ENCODE measurements at regions not wholly inside any gene's neighbourhood (a gene's known extent, or its start where the extent isn't known, plus 50 kb on each side); places are given as distances from the start of the nearest gene placed in this dataset.

- H3K79me2 ChIP-seq (ENCODE audit: insufficient read depth, low read length), result no peaks in the 10 kb centered on the region
- H3K9me2 ChIP-seq (ENCODE audit: low read depth, low read length), result no peaks in the 10 kb centered on the region
- no peaks in the 10 kb centered on the region for H3K9me3 ChIP-seq (ENCODE audit: low read length)
- H3K36me3 ChIP-seq (ENCODE audit: insufficient read depth, low read length), result no peaks in the 10 kb centered on the region
- no peaks in the 10 kb centered on the region for H3F3A ChIP-seq (ENCODE audit: insufficient read depth, low read length)
- no peak overlapping the region for H2AFZ ChIP-seq (ENCODE audit: low read length)
- H4K20me1 ChIP-seq (ENCODE audit: insufficient read depth, low read length), result no peaks in the 10 kb centered on the region
- H3K27me3 ChIP-seq (ENCODE audit: insufficient read depth, low read length), result no peaks in the 10 kb centered on the region
- no peak overlapping the region for H3K27ac ChIP-seq (ENCODE audit: low read depth, low read length, poor library complexity, severe bottlenecking)
- no peak for TF ChIP-seq CTCF (IDR thresholded peaks at IDR 0.05; ENCODE audit: low read length)
- no peaks in the 10 kb centered on the region for H3K4me1 ChIP-seq (ENCODE audit: insufficient read depth, low read length, severe bottlenecking)
- no peak overlapping the region for H3K4me2 ChIP-seq (ENCODE audit: low read length)
- H3K9ac ChIP-seq (ENCODE audit: low read length), result no peak overlapping the region
- no peak overlapping the region for H3K4me3 ChIP-seq (ENCODE audit: low read depth, low read length, poor library complexity, severe bottlenecking)
These were observed 441.6 kb downstream of the CCDC91 start for GRCh38 chr12:28631831-28632230.

GRCh38 chr12:28640519-28640918 is 450.3 kb downstream of the CCDC91 start:
- no peaks in the 10 kb centered on the region for H3K9me3 ChIP-seq (ENCODE audit: low read length)
- H3F3A ChIP-seq (ENCODE audit: insufficient read depth, low read length), result no peaks in the 10 kb centered on the region
- no peak overlapping the region for H3K9ac ChIP-seq (ENCODE audit: low read length)
- no peak overlapping the region for H3K27ac ChIP-seq (ENCODE audit: low read depth, low read length, poor library complexity, severe bottlenecking)
- no peaks in the 10 kb centered on the region for H3K79me2 ChIP-seq (ENCODE audit: insufficient read depth, low read length)
- no peak for TF ChIP-seq CTCF (IDR thresholded peaks at IDR 0.05; ENCODE audit: low read length)
- TF ChIP-seq EZH2 (IDR thresholded peaks at IDR 0.05; ENCODE audit: borderline replicate concordance, low read length), result no peak
- no peak overlapping the region for H3K4me2 ChIP-seq (ENCODE audit: low read length)
- H3K4me1 ChIP-seq (ENCODE audit: insufficient read depth, low read length, severe bottlenecking), result no peaks in the 10 kb centered on the region
- H3K36me3 ChIP-seq (ENCODE audit: insufficient read depth, low read length), result no peaks in the 10 kb centered on the region
- H2AFZ ChIP-seq (ENCODE audit: low read length), result no peak overlapping the region
- no peaks in the 10 kb centered on the region for H3K27me3 ChIP-seq (ENCODE audit: insufficient read depth, low read length)
- H3K9me2 ChIP-seq (ENCODE audit: low read depth, low read length), result no peaks in the 10 kb centered on the region
- H4K20me1 ChIP-seq (ENCODE audit: insufficient read depth, low read length), result no peaks in the 10 kb centered on the region
- no peak overlapping the region for H3K4me3 ChIP-seq (ENCODE audit: low read depth, low read length, poor library complexity, severe bottlenecking)

GRCh38 chr12:28645436-28645835 is 455.2 kb downstream of the CCDC91 start:
- no peaks in the 10 kb centered on the region for H3K27me3 ChIP-seq (ENCODE audit: insufficient read depth, low read length)
- H3K4me1 ChIP-seq (ENCODE audit: insufficient read depth, low read length, severe bottlenecking), result no peaks in the 10 kb centered on the region
- no peaks in the 10 kb centered on the region for H3K36me3 ChIP-seq (ENCODE audit: insufficient read depth, low read length)
- TF ChIP-seq CTCF (IDR thresholded peaks at IDR 0.05; ENCODE audit: low read length), result no peak
- TF ChIP-seq EZH2 (IDR thresholded peaks at IDR 0.05; ENCODE audit: borderline replicate concordance, low read length), result no peak
- no peak overlapping the region for H3K27ac ChIP-seq (ENCODE audit: low read depth, low read length, poor library complexity, severe bottlenecking)
- H4K20me1 ChIP-seq (ENCODE audit: insufficient read depth, low read length), result no peaks in the 10 kb centered on the region
- no peak overlapping the region for H2AFZ ChIP-seq (ENCODE audit: low read length)
- no peaks in the 10 kb centered on the region for H3K79me2 ChIP-seq (ENCODE audit: insufficient read depth, low read length)
- no peak overlapping the region for H3K4me2 ChIP-seq (ENCODE audit: low read length)
- no peak overlapping the region for H3K4me3 ChIP-seq (ENCODE audit: low read depth, low read length, poor library complexity, severe bottlenecking)
- no peaks in the 10 kb centered on the region for H3K9me2 ChIP-seq (ENCODE audit: low read depth, low read length)
- H3F3A ChIP-seq (ENCODE audit: insufficient read depth, low read length), result no peaks in the 10 kb centered on the region
- H3K9ac ChIP-seq (ENCODE audit: low read length), result no peak overlapping the region
- no peaks in the 10 kb centered on the region for H3K9me3 ChIP-seq (ENCODE audit: low read length)
